Chondrocyte (in vitro differentiated cells): ENCODE measurements at regions not wholly inside any gene's neighbourhood (a gene's known extent, or its start where the extent isn't known, plus 50 kb on each side); places are given as distances from the start of the nearest gene placed in this dataset.

Experiments
- DNase-seq: peaks from one replicate; pipeline ENCODE4 v3.0.0; 2021; ENCODE audit warnings: mixed read lengths, low spot score
- H3K27ac Mint-ChIP-seq: one replicate; pipeline ENCODE4 v1.8.0; 2021; ENCODE audit warnings: mild to moderate bottlenecking, moderate library complexity, mixed read lengths; ENCODE audit not compliant: unreplicated experiment
- H3K27me3 Mint-ChIP-seq: 2 replicates; pipeline ENCODE4 v1.8.0; 2021; ENCODE audit warnings: low read depth, mixed read lengths
- H3K36me3 Mint-ChIP-seq: 2 replicates; pipeline ENCODE4 v1.8.0; 2021; ENCODE audit warnings: low read depth, mixed read lengths
- H3K4me1 Mint-ChIP-seq: 2 replicates; pipeline ENCODE4 v1.8.0; 2021; ENCODE audit warnings: low read depth, mild to moderate bottlenecking, mixed read lengths
- H3K4me3 Mint-ChIP-seq: one replicate; pipeline ENCODE4 v1.8.0; 2021; ENCODE audit warnings: mild to moderate bottlenecking, moderate library complexity, mixed read lengths; ENCODE audit not compliant: unreplicated experiment
- H3K9me3 Mint-ChIP-seq: 2 replicates; pipeline ENCODE4 v1.8.0; 2021; ENCODE audit warnings: low read depth, mixed read lengths
- TF ChIP-seq, protein P1 (sequence below): fragments of 200-600 bp; sonication (generic); IDR thresholded peaks from 2 replicates; pipeline ENCODE4 v1.5.0; 2021; ENCODE audit warnings: antibody characterized with exemption, mild to moderate bottlenecking, moderate library complexity

DNA sequence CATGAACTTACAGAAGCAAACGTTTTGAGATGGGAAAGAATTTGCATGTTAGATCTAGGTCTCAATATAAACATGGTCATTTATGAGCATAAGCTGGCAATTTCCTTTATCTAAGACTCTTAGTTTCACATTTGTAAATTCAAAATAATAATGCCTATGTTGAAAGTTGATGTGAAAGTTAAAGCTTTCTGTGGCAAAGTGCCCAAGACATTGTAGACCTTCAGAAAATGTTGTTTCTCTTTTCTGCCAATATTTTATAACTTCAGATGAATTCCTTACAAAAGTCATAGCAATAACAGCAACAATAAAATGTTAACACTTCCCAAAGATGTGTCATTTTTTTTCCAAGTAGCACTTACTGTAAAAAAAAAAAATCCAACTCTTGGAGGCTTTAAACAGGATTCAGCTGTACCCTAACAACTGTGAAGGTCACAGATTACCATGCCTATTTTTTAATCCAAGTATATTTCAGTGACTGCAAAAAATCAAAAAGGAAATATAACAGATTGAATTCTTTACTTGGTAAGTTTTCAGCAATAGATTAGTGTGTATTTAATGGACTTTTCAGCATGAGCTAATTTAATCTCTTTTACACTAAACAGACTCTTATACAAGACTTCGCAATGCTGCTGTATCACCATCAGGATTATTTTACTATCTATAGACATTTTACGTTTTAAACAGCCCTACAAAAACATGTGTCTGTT is 206.5 kb upstream of the PDE5A start:
- TF ChIP-seq, protein P1, sequence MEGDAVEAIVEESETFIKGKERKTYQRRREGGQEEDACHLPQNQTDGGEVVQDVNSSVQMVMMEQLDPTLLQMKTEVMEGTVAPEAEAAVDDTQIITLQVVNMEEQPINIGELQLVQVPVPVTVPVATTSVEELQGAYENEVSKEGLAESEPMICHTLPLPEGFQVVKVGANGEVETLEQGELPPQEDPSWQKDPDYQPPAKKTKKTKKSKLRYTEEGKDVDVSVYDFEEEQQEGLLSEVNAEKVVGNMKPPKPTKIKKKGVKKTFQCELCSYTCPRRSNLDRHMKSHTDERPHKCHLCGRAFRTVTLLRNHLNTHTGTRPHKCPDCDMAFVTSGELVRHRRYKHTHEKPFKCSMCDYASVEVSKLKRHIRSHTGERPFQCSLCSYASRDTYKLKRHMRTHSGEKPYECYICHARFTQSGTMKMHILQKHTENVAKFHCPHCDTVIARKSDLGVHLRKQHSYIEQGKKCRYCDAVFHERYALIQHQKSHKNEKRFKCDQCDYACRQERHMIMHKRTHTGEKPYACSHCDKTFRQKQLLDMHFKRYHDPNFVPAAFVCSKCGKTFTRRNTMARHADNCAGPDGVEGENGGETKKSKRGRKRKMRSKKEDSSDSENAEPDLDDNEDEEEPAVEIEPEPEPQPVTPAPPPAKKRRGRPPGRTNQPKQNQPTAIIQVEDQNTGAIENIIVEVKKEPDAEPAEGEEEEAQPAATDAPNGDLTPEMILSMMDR = no peak
- no peaks in the 10 kb centered on the region for H3K36me3 Mint-ChIP-seq
- no peak for DNase-seq
- H3K27ac Mint-ChIP-seq = peak overlapping the region; percentile 89
- H3K4me1 Mint-ChIP-seq = peaks cover 39% of the 10 kb centered on the region
- H3K27me3 Mint-ChIP-seq = no peaks in the 10 kb centered on the region
- peaks cover 10% of the 10 kb centered on the region for H3K9me3 Mint-ChIP-seq
- no peak overlapping the region for H3K4me3 Mint-ChIP-seq

DNA sequence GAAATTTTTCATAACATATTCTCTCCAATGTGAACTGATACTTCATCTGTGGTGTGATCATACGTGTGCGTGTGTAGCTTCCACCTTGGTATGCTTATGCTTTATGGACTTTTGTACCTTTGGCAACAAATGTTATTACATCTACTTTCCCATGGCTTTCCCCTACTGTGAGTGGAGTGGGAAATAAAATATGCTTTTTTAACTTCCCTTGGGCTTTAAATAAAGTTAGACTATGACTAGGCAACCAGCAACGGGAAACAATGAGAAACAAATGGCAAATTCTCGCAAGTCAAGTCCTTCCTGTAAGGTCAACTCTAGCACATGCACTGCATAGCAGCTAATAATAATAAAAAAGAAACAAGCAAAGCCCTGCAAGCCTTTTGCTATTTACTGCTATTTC is 205.0 kb upstream of the PDE5A start:
- Mint-ChIP-seq H3K4me3 (no peak overlapping the region), H3K4me1 (peaks cover 39% of the 10 kb centered on the region), H3K9me3 (peaks cover 4% of the 10 kb centered on the region), H3K27me3 (no peaks in the 10 kb centered on the region), H3K27ac (peak overlapping the region; percentile 89), H3K36me3 (no peaks in the 10 kb centered on the region)
- TF ChIP-seq, protein P1 = no peak
- no peak for DNase-seq

DNA sequence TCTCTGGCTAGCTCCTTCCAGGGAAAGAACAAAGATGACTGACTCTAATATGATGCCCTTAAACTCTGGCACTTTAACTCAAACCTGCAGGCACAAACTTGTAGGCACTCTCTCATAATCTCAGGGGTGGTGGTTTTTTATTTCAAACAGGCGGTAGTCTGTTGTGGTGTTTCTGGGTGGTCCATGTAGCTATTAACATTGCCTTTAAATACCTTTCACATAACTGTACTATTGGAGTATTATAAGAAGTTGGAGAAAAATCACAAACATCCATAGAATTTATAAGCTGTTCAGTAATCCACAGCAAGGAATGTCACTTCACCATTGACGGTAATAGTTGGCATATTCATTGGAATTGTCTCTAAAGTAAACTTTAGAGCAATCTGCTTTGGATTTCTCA is 204.2 kb upstream of the PDE5A start:
- Mint-ChIP-seq H3K36me3 (no peaks in the 10 kb centered on the region), H3K27me3 (no peaks in the 10 kb centered on the region), H3K9me3 (peaks cover 2% of the 10 kb centered on the region), H3K4me3 (no peak overlapping the region), H3K27ac (peak overlapping the region; percentile 89), H3K4me1 (peaks cover 39% of the 10 kb centered on the region)
- TF ChIP-seq, protein P1 = no peak
- DNase-seq = no peak

DNA sequence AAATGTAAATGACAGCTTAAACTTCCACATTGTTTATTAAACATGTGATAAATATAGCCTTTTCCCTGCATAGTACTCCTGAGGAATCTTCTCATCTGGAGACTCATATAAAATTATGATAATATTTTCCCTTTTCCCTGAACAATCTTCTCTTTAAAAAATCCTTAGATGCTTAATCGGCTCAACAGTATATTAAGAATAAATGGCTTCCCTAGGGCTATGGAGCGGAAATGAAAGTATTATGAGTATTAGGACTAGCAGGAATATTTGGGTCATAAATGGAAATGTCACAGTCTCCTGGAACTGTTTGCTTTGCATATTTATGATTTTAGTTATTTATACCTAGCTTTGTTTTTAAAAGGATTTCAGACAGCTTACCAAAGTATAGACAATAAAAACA is 200.7 kb upstream of the PDE5A start:
- H3K4me1 Mint-ChIP-seq = peaks cover 23% of the 10 kb centered on the region
- no peaks in the 10 kb centered on the region for H3K36me3 Mint-ChIP-seq

DNA sequence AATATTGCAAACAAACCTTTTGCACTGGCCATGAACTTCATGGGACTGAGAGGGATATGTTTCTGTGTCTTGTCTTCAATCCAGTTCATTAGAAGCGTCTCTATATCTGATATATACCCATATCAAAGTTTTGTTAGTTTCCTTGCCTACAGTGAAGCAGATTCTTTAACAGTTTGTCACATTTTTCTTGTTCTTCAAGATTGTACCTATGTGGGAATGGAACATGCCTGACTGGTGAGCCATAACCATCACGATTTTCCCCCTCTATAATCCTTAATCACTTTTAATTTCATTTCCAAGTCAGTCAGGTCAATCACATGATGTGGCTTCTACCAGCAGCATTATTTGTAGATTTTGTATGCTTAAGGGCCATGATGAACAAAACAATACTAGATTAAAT is 197.1 kb upstream of the PDE5A start:
- H3K27me3 Mint-ChIP-seq = no peaks in the 10 kb centered on the region
- peaks cover 13% of the 10 kb centered on the region for H3K9me3 Mint-ChIP-seq
- no peak for DNase-seq

More for the DNA sequence above, 200.7 kb upstream of the PDE5A start:
- H3K9me3 Mint-ChIP-seq = peaks cover 8% of the 10 kb centered on the region
- TF ChIP-seq, protein P1 = no peak
- DNase-seq = no peak
- H3K27ac Mint-ChIP-seq = no peak overlapping the region
- H3K27me3 Mint-ChIP-seq = no peaks in the 10 kb centered on the region
- no peak overlapping the region for H3K4me3 Mint-ChIP-seq

More for the DNA sequence above, 197.1 kb upstream of the PDE5A start:
- no peak overlapping the region for H3K4me3 Mint-ChIP-seq
- TF ChIP-seq, protein P1 = no peak
- no peaks in the 10 kb centered on the region for H3K4me1 Mint-ChIP-seq
- no peaks in the 10 kb centered on the region for H3K36me3 Mint-ChIP-seq
- H3K27ac Mint-ChIP-seq = no peak overlapping the region
